ENCODE measurements at regions not wholly inside any gene's neighbourhood (a gene's known extent, or its start where the extent isn't known, plus 50 kb on each side); places are given as distances from the start of the nearest gene placed in this dataset.

DNA sequence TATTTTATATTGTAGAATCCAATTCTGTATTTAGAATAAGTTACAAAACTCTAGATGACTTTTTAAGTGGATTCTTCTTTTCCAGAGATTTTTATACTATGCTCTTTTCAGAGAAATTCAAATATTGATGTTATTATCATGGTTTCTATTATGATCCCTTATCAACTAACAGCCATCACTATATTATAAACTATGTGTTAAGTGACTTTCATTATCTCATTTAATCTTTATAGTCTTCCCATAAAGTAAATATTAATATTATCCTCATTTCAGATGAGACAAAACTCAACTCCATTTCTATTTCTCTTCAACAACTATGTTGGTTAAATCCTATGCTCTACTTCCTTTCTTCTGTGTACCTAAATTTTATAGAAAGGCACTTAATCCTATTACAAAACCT is 132.6 kb downstream of the ANKRD50 start:
- TF ChIP-seq, protein P1, sequence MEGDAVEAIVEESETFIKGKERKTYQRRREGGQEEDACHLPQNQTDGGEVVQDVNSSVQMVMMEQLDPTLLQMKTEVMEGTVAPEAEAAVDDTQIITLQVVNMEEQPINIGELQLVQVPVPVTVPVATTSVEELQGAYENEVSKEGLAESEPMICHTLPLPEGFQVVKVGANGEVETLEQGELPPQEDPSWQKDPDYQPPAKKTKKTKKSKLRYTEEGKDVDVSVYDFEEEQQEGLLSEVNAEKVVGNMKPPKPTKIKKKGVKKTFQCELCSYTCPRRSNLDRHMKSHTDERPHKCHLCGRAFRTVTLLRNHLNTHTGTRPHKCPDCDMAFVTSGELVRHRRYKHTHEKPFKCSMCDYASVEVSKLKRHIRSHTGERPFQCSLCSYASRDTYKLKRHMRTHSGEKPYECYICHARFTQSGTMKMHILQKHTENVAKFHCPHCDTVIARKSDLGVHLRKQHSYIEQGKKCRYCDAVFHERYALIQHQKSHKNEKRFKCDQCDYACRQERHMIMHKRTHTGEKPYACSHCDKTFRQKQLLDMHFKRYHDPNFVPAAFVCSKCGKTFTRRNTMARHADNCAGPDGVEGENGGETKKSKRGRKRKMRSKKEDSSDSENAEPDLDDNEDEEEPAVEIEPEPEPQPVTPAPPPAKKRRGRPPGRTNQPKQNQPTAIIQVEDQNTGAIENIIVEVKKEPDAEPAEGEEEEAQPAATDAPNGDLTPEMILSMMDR (IDR thresholded peaks at IDR 0.05) = no peak
- TF ChIP-seq JUND (IDR thresholded peaks at IDR 0.05) (no peak), POLR2AphosphoS5 (IDR thresholded peaks at IDR 0.05; ENCODE audit: low read depth, low read length) (no peak), EP300 (IDR thresholded peaks at IDR 0.05; ENCODE audit: borderline replicate concordance in 1 of 2, low read depth in 1 of 2, low read length in 1 of 2) (no peak)

All from SK-N-SH (cell line).